Astrocyte of the spinal cord (primary cell): ENCODE measurements at regions not wholly inside any gene's neighbourhood (a gene's known extent, or its start where the extent isn't known, plus 50 kb on each side); places are given as distances from the start of the nearest gene placed in this dataset.

Source experiments
- DNase-seq: peaks from one replicate; pipeline ENCODE4 v3.0.0; 2011; ENCODE audit warnings: low read depth, low spot score
- H3K4me3 ChIP-seq: 2 replicates; pipeline ENCODE4 v1.5.1; 2011; ENCODE audit warnings: low read depth, mild to moderate bottlenecking, low read length, moderate library complexity
- CTCF ChIP-seq: IDR thresholded peaks from 2 replicates; pipeline ENCODE4 v1.5.1; 2012; ENCODE audit warnings: low read depth, mild to moderate bottlenecking, low read length, inconsistent platforms
- in situ Hi-C: cut with HindIII; loops from 2 replicates; pipeline ENCODE4 v1.10.0; 2017; ENCODE audit warnings: low sequenced_read_pairs

- H3K4me3 ChIP-seq: no peak overlapping the region
- DNase-seq: no peak
- in situ Hi-C loops: no loop called here
- no peak for TF ChIP-seq CTCF
Measured at GRCh38 chr17:52674686-52675085, 516.2 kb upstream of the CA10 start.

- TF ChIP-seq CTCF: no peak
- no peak overlapping the region for H3K4me3 ChIP-seq
- no peak for DNase-seq
- in situ Hi-C loops: no loop called here
Measured at GRCh38 chr17:52673791-52674190, 515.3 kb upstream of the CA10 start.

- H3K4me3 ChIP-seq: no peak overlapping the region
- no peak for TF ChIP-seq CTCF
- in situ Hi-C loops: no loop called here
- DNase-seq: no peak
Measured at GRCh38 chr17:52666264-52666663, 507.8 kb upstream of the CA10 start.

- no peak for TF ChIP-seq CTCF
Measured at GRCh38 chr17:52660692-52661091, 502.2 kb upstream of the CA10 start.

GRCh38 chr17:52653014-52653413 is 494.5 kb upstream of the CA10 start:
- in situ Hi-C loops: no loop called here

More at GRCh38 chr17:52660692-52661091, 502.2 kb upstream of the CA10 start:
- in situ Hi-C loops: no loop called here
- no peak overlapping the region for H3K4me3 ChIP-seq
- DNase-seq: no peak

GRCh38 chr17:52648995-52649394 is 490.5 kb upstream of the CA10 start:
- no peak for TF ChIP-seq CTCF
- in situ Hi-C loops: no loop called here
- DNase-seq: no peak
- H3K4me3 ChIP-seq: no peak overlapping the region

More at GRCh38 chr17:52653014-52653413, 494.5 kb upstream of the CA10 start:
- no peak overlapping the region for H3K4me3 ChIP-seq
- no peak for DNase-seq
- TF ChIP-seq CTCF: no peak

GRCh38 chr17:52647411-52647810 is 488.9 kb upstream of the CA10 start:
- TF ChIP-seq CTCF: no peak
- in situ Hi-C loops: no loop called here
- no peak overlapping the region for H3K4me3 ChIP-seq
- no peak for DNase-seq
